Omental fat pad (tissue), 3 donors: ENCODE measurements at regions not wholly inside any gene's neighbourhood (a gene's known extent, or its start where the extent isn't known, plus 50 kb on each side); places are given as distances from the start of the nearest gene placed in this dataset.

Experiments used
- ATAC-seq: fragments of 150-250 bp; one replicate; pipeline ENCODE4 v1.9.1; 2016; ENCODE audit warnings: mild to moderate bottlenecking, moderate library complexity; ENCODE audit not compliant: low FRiP score
- DNase-seq: peaks from one replicate; pipeline ENCODE4 v3.0.0-alpha.2; 2019; ENCODE audit warnings: low spot score
- CTCF ChIP-seq, 3 donors: fragments of 450-650 bp; IDR thresholded peaks; one replicate each; pipeline ENCODE4 v1.5.1; 2016 to 2017; ENCODE audit warnings: antibody characterized with exemption in 3 of 3, mild to moderate bottlenecking in 3 of 3, moderate library complexity in 2 of 3

- TF ChIP-seq CTCF (IDR thresholded peaks at IDR 0.05): no peak
- no peak for ATAC-seq
- DNase-seq: no peak
Observed at GRCh38 chr2:140178234-140178633, 1398.0 kb upstream of the NXPH2 start.

- DNase-seq (no peak), ATAC-seq (no peak)
- TF ChIP-seq CTCF (IDR thresholded peaks at IDR 0.05): no peak
Observed at GRCh38 chr2:140177086-140177485, 1396.9 kb upstream of the NXPH2 start.

GRCh38 chr2:140173790-140174189, 1393.6 kb upstream of the NXPH2 start:
- no peak for TF ChIP-seq CTCF (IDR thresholded peaks at IDR 0.05)
- ATAC-seq: no peak
- DNase-seq: no peak

- ATAC-seq: no peak
- no peak for TF ChIP-seq CTCF (IDR thresholded peaks at IDR 0.05)
- no peak for DNase-seq
Observed at GRCh38 chr2:140164449-140164848, 1384.3 kb upstream of the NXPH2 start.

- no peak for DNase-seq
- ATAC-seq: no peak
- no peak for TF ChIP-seq CTCF (IDR thresholded peaks at IDR 0.05)
Observed at GRCh38 chr2:140158259-140158658, 1378.1 kb upstream of the NXPH2 start.

GRCh38 chr2:140157816-140158215, 1377.6 kb upstream of the NXPH2 start:
- no peak for TF ChIP-seq CTCF (IDR thresholded peaks at IDR 0.05)
- ATAC-seq (no peak), DNase-seq (no peak)

- DNase-seq: no peak
- no peak for ATAC-seq
- TF ChIP-seq CTCF (IDR thresholded peaks at IDR 0.05): no peak
Observed at GRCh38 chr2:140154706-140155105, 1374.5 kb upstream of the NXPH2 start.
